Tibial artery (tissue), 4 donors: ENCODE measurements at regions not wholly inside any gene's neighbourhood (a gene's known extent, or its start where the extent isn't known, plus 50 kb on each side); places are given as distances from the start of the nearest gene placed in this dataset.

Experiments used
- DNase-seq, 2 donors: peaks; one replicate each; pipeline ENCODE4 v3.0.0-alpha.2; 2019
- H3K27ac ChIP-seq, 2 donors: fragments of 200-600 bp; sonication (generic) in 1 of 2; 1 replicate in 1 of 2; 2 replicates in 1 of 2; pipeline ENCODE4 v1.5.1; 2018 to 2019; ENCODE audit warnings: mild to moderate bottlenecking in 1 of 2
- H3K27me3 ChIP-seq, 2 donors: fragments of 200-600 bp; sonication (generic) in 1 of 2; one replicate each; pipeline versions ENCODE4 v1.5.1 to v1.6.0; 2016 to 2019
- H3K36me3 ChIP-seq, 3 donors: fragments of 200-600 bp; sonication (generic) in 2 of 3; one replicate each; pipeline ENCODE4 v1.5.1; 2016 to 2019; ENCODE audit warnings: mild to moderate bottlenecking in 2 of 3
- H3K4me1 ChIP-seq, 4 donors: fragments of 200-600 bp; sonication (generic) in 2 of 4; 1 replicate in 3 of 4; 2 replicates in 1 of 4; pipeline ENCODE4 v1.5.1; 2016 to 2019
- H3K4me3 ChIP-seq, 2 donors: fragments of 200-600 bp; sonication (generic) in 1 of 2; 1 replicate in 1 of 2; 2 replicates in 1 of 2; pipeline ENCODE4 v1.5.1; 2018 to 2019; ENCODE audit warnings: mild to moderate bottlenecking in 2 of 2
- H3K9me3 ChIP-seq, 3 donors: fragments of 200-600 bp; sonication (generic) in 1 of 3; one replicate each; pipeline ENCODE4 v1.5.1; 2016 to 2019
- CTCF ChIP-seq, 2 experiments: fragments of 200-600 bp in 1 of 2; fragments of 450-650 bp in 1 of 2; IDR thresholded peaks; one replicate each; pipeline ENCODE4 v1.5.1; 2017 to 2019; ENCODE audit warnings: antibody characterized with exemption in 2 of 2, mild to moderate bottlenecking in 1 of 2, moderate library complexity in 1 of 2
- intact Hi-C: fragments of 100-400 bp; cut with DNase I; formaldehyde crosslinking; loops from one replicate; pipeline ENCODE4 v1.15.0; 2023; ENCODE audit warnings: low total_unique reads

- DNase-seq, result no peak
- TF ChIP-seq CTCF (IDR thresholded peaks at IDR 0.05), result no peak
- Histone ChIP-seq H3K4me1 (no peaks in the 10 kb centered on the region), H3K9me3 (no peaks in the 10 kb centered on the region), H3K36me3 (no peaks in the 10 kb centered on the region), H3K27me3 (peaks cover 0 to 2% of the 10 kb centered on the region in 2 donors), H3K27ac (no peak overlapping the region), H3K4me3 (no peak overlapping the region)
- intact Hi-C loops, result no loop called here
Observed at GRCh38 chr15:94100863-94101262, 130.5 kb upstream of the MCTP2 start.

- no peak for TF ChIP-seq CTCF (IDR thresholded peaks at IDR 0.05)
- intact Hi-C loops, result no loop called here
- H3K4me1 ChIP-seq, result no peaks in the 10 kb centered on the region
- H3K27me3 ChIP-seq, result peaks cover 0 to under 1% of the 10 kb centered on the region in 2 donors
- no peaks in the 10 kb centered on the region for H3K36me3 ChIP-seq
- no peak overlapping the region for H3K4me3 ChIP-seq
- H3K27ac ChIP-seq, result no peak overlapping the region
- H3K9me3 ChIP-seq, result no peaks in the 10 kb centered on the region
- DNase-seq, result no peak
Observed at GRCh38 chr15:94099574-94099960, 131.8 kb upstream of the MCTP2 start.

GRCh38 chr15:94098921-94099573 lies 132.3 kb upstream of the MCTP2 start:
- Histone ChIP-seq H3K27me3 (no peaks in the 10 kb centered on the region), H3K27ac (no peak overlapping the region), H3K9me3 (no peaks in the 10 kb centered on the region), H3K4me1 (no peaks in the 10 kb centered on the region), H3K4me3 (no peak overlapping the region), H3K36me3 (no peaks in the 10 kb centered on the region)
- no peak for TF ChIP-seq CTCF (IDR thresholded peaks at IDR 0.05)
- intact Hi-C loops, result no loop called here
- no peak for DNase-seq

- Histone ChIP-seq H3K4me1 (no peaks in the 10 kb centered on the region), H3K27ac (no peak overlapping the region), H3K4me3 (no peak overlapping the region), H3K9me3 (no peaks in the 10 kb centered on the region), H3K27me3 (no peaks in the 10 kb centered on the region), H3K36me3 (no peaks in the 10 kb centered on the region)
- intact Hi-C loops, result no loop called here
- TF ChIP-seq CTCF (IDR thresholded peaks at IDR 0.05), result no peak
- no peak for DNase-seq
Observed at GRCh38 chr15:94097552-94097951, 133.8 kb upstream of the MCTP2 start.

- Histone ChIP-seq H3K27ac (no peak overlapping the region), H3K27me3 (no peaks in the 10 kb centered on the region), H3K4me1 (no peaks in the 10 kb centered on the region), H3K36me3 (no peaks in the 10 kb centered on the region), H3K4me3 (no peak overlapping the region), H3K9me3 (no peaks in the 10 kb centered on the region)
- TF ChIP-seq CTCF (IDR thresholded peaks at IDR 0.05), result no peak
- intact Hi-C loops, result no loop called here
- DNase-seq, result no peak
Observed at GRCh38 chr15:94094310-94094709, 137.1 kb upstream of the MCTP2 start.

- no peaks in the 10 kb centered on the region for H3K4me1 ChIP-seq
- H3K36me3 ChIP-seq, result no peaks in the 10 kb centered on the region
- H3K27ac ChIP-seq, result no peak overlapping the region
- intact Hi-C loops, result no loop called here
- no peak for DNase-seq
- no peak overlapping the region for H3K4me3 ChIP-seq
- no peak for TF ChIP-seq CTCF (IDR thresholded peaks at IDR 0.05)
- H3K27me3 ChIP-seq, result no peaks in the 10 kb centered on the region
- H3K9me3 ChIP-seq, result no peaks in the 10 kb centered on the region
Observed at GRCh38 chr15:94086341-94086740, 145.0 kb upstream of the MCTP2 start.
